K562 (cell line): ENCODE measurements at regions not wholly inside any gene's neighbourhood (a gene's known extent, or its start where the extent isn't known, plus 50 kb on each side); places are given as distances from the start of the nearest gene placed in this dataset.

ENCODE experiments used
- GATAD2A ChIP-seq: fragments of 450-650 bp; IDR thresholded peaks from 2 replicates; pipeline ENCODE4 v1.6.1; 2017
- MCM5 ChIP-seq: fragments of 450-650 bp; IDR thresholded peaks from 2 replicates; pipeline ENCODE4 v1.6.1; 2016; ENCODE audit warnings: low read depth
- NFIC ChIP-seq: fragments of 450-650 bp; IDR thresholded peaks from 2 replicates; pipeline ENCODE4 v1.6.1; 2017; ENCODE audit warnings: mild to moderate bottlenecking, inconsistent platforms
- POLR2AphosphoS5 ChIP-seq: IDR thresholded peaks from 2 replicates; pipeline ENCODE4 v1.6.1; 2011; ENCODE audit warnings: mild to moderate bottlenecking, low read depth, low read length, moderate library complexity; ENCODE audit not compliant: control insufficient read depth, insufficient read depth
- TBP ChIP-seq: optimal IDR thresholded peaks from 2 replicates; pipeline ENCODE3; 2011; ENCODE audit warnings: low read depth, low read length, improper control_type of control experiment
- ZNF253 ChIP-seq: fragments of 250-450 bp; sonication (Bioruptor Pico); conservative IDR thresholded peaks from 2 replicates; pipeline ENCODE4 v1.6.1; 2021; ENCODE audit warnings: mild to moderate bottlenecking
- TF ChIP-seq, protein P1 (sequence below): sonication (generic); formaldehyde crosslinking; IDR thresholded peaks from 2 replicates; pipeline ENCODE4 v1.8.0; 2023; ENCODE audit warnings: mild to moderate bottlenecking, missing genetic modification reagents

GRCh38 chr2:56040834-56041233, 117.3 kb upstream of the EFEMP1 start:
- TF ChIP-seq NFIC (no peak), MCM5 (no peak), GATAD2A (no peak), TBP (no peak), POLR2AphosphoS5 (no peak), ZNF253 (CRISPR knock-in tag) (no peak)
- TF ChIP-seq, protein P1, sequence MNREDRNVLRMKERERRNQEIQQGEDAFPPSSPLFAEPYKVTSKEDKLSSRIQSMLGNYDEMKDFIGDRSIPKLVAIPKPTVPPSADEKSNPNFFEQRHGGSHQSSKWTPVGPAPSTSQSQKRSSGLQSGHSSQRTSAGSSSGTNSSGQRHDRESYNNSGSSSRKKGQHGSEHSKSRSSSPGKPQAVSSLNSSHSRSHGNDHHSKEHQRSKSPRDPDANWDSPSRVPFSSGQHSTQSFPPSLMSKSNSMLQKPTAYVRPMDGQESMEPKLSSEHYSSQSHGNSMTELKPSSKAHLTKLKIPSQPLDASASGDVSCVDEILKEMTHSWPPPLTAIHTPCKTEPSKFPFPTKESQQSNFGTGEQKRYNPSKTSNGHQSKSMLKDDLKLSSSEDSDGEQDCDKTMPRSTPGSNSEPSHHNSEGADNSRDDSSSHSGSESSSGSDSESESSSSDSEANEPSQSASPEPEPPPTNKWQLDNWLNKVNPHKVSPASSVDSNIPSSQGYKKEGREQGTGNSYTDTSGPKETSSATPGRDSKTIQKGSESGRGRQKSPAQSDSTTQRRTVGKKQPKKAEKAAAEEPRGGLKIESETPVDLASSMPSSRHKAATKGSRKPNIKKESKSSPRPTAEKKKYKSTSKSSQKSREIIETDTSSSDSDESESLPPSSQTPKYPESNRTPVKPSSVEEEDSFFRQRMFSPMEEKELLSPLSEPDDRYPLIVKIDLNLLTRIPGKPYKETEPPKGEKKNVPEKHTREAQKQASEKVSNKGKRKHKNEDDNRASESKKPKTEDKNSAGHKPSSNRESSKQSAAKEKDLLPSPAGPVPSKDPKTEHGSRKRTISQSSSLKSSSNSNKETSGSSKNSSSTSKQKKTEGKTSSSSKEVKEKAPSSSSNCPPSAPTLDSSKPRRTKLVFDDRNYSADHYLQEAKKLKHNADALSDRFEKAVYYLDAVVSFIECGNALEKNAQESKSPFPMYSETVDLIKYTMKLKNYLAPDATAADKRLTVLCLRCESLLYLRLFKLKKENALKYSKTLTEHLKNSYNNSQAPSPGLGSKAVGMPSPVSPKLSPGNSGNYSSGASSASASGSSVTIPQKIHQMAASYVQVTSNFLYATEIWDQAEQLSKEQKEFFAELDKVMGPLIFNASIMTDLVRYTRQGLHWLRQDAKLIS (CRISPR knock-in tag): no peak
